HUES6 (cell line): ENCODE measurements at regions not wholly inside any gene's neighbourhood (a gene's known extent, or its start where the extent isn't known, plus 50 kb on each side); places are given as distances from the start of the nearest gene placed in this dataset.
"Not testable (repeated sequence)": the region's sequence is repeated elsewhere in the genome, so short reads cannot be mapped to it uniquely, and the experiment has no call there.

Experiments
- H3K27ac ChIP-seq: 2 replicates; pipeline ENCODE4 v1.7.0; 2013; ENCODE audit warnings: low read depth, mild to moderate bottlenecking, low read length, inconsistent platforms
- H3K27me3 ChIP-seq: 2 replicates; pipeline ENCODE4 v1.6.1; 2013; ENCODE audit warnings: low read length; ENCODE audit not compliant: control insufficient read depth, insufficient read depth
- H3K36me3 ChIP-seq: 2 replicates; pipeline ENCODE4 v1.6.1; 2013; ENCODE audit warnings: low read length; ENCODE audit not compliant: control insufficient read depth, insufficient read depth
- H3K4me1 ChIP-seq: 2 replicates; pipeline ENCODE4 v1.6.1; 2013; ENCODE audit warnings: low read length; ENCODE audit not compliant: control insufficient read depth, insufficient read depth
- H3K4me3 ChIP-seq: 2 replicates; pipeline ENCODE4 v1.5.1; 2013; ENCODE audit warnings: low read depth, low read length
- H3K9ac ChIP-seq: one replicate; pipeline ENCODE4 v1.6.1; 2013; ENCODE audit warnings: mild to moderate bottlenecking, low read length
- H3K9me3 ChIP-seq: 2 replicates; pipeline ENCODE4 v1.6.1; 2013; ENCODE audit warnings: low read depth, low read length; ENCODE audit not compliant: control insufficient read depth, insufficient read depth

- Histone ChIP-seq H3K27ac (no peak overlapping the region), H3K27me3 (no peaks in the 10 kb centered on the region), H3K9ac (no peak overlapping the region), H3K4me3 (no peak overlapping the region), H3K36me3 (no peaks in the 10 kb centered on the region), H3K9me3 (no peaks in the 10 kb centered on the region), H3K4me1 (no peaks in the 10 kb centered on the region)
Measured at GRCh38 chr7:122248472-122248871, 56.1 kb downstream of the FEZF1 start.

DNA sequence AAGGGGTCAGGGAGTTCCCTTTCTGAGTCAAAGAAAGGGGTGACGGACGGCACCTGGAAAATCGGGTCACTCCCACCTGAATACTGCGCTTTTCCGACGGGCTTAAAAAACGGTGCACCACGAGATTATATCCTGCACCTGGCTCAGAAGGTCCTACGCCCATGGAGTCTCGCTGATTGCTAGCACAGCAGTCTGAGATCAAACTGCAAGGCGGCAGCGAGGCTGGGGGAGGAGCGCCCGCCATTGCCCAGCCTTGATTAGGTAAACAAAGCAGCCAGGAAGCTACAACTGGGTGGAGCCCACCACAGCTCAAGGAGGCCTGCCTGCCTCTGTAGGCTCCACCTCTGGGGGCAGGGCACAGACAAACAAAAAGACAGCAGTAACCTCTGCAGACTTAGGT, 65.8 kb downstream of the FEZF1 start:
- not testable (repeated sequence) for H3K9me3 ChIP-seq, H3K4me1 ChIP-seq, H3K36me3 ChIP-seq, H3K9ac ChIP-seq, H3K27ac ChIP-seq, H3K4me3 ChIP-seq, H3K27me3 ChIP-seq

- H3K27ac ChIP-seq, H3K27me3 ChIP-seq, H3K4me1 ChIP-seq, H3K36me3 ChIP-seq, H3K9me3 ChIP-seq: not testable (repeated sequence)
- H3K4me3 ChIP-seq: peak overlapping the region; percentile 56
- peak overlapping the region; percentile 69 for H3K9ac ChIP-seq
Measured at GRCh38 chr7:122238297-122238696, 66.3 kb downstream of the FEZF1 start.

DNA sequence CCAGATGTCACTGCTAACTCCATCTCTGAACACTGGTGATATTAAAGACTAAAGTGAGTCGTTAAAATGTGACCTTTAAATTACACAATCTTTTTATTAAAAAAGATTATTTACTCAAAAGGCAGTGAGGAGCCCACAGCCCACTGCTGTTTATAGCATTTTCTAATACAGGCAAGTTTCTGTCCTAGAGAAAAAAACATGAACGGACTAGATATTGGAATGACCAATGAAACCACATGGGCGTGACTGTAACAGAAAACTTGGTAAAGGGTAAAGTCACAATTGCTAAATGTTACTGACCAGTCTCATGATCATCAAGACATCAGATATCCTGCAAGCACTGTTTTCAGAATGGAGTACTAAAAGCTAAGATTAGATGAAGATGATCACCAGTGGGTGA, 78.7 kb downstream of the FEZF1 start:
- Histone ChIP-seq H3K4me3 (no peak overlapping the region), H3K36me3 (no peaks in the 10 kb centered on the region), H3K27ac (no peak overlapping the region), H3K4me1 (0 out of 2 replicates have a peak, but pooled peaks cover 3% of the 10 kb centered on the region), H3K27me3 (no peaks in the 10 kb centered on the region), H3K9ac (no peak overlapping the region), H3K9me3 (no peaks in the 10 kb centered on the region)

- Histone ChIP-seq H3K9ac (no peak overlapping the region), H3K9me3 (no peaks in the 10 kb centered on the region), H3K4me3 (no peak overlapping the region)
Measured at GRCh38 chr7:122219253-122219865, 75.3 kb upstream of the AASS start.

DNA sequence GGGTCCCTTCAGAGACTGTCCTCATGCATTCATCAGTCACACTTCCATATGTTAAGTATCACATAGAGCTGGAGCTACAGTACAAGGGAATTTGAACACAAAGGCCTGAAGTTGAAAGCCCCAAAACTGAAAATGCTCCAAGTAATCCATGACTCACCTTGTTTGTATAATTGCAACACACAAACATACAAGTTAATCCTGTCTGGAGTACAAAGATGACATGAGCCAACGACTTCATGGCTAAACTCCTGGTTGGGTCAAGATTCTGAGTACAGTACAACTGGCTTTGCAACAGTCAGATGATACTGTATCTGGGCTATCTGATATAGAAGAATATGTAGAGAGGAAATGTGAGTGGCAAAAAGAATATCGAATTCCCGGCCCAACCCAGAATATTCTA, 73.1 kb upstream of the AASS start:
- no peaks in the 10 kb centered on the region for H3K27me3 ChIP-seq
- H3K4me1 ChIP-seq: no peaks in the 10 kb centered on the region
- no peak overlapping the region for H3K9ac ChIP-seq
- no peaks in the 10 kb centered on the region for H3K36me3 ChIP-seq
- no peak overlapping the region for H3K27ac ChIP-seq
- H3K9me3 ChIP-seq: no peaks in the 10 kb centered on the region
- no peak overlapping the region for H3K4me3 ChIP-seq

More at GRCh38 chr7:122219253-122219865, 75.3 kb upstream of the AASS start:
- Histone ChIP-seq H3K36me3 (no peaks in the 10 kb centered on the region), H3K27me3 (no peaks in the 10 kb centered on the region), H3K4me1 (no peaks in the 10 kb centered on the region), H3K27ac (no peak overlapping the region)

- H3K9me3 ChIP-seq: peaks cover 4% of the 10 kb centered on the region; the same call in 1 of the 2 replicates
- no peak overlapping the region for H3K27ac ChIP-seq
- H3K4me1 ChIP-seq: no peaks in the 10 kb centered on the region
- H3K36me3 ChIP-seq: no peaks in the 10 kb centered on the region
- no peak overlapping the region for H3K9ac ChIP-seq
- no peaks in the 10 kb centered on the region for H3K27me3 ChIP-seq
- no peak overlapping the region for H3K4me3 ChIP-seq
Measured at GRCh38 chr7:122212754-122213153, 68.7 kb upstream of the AASS start.

DNA sequence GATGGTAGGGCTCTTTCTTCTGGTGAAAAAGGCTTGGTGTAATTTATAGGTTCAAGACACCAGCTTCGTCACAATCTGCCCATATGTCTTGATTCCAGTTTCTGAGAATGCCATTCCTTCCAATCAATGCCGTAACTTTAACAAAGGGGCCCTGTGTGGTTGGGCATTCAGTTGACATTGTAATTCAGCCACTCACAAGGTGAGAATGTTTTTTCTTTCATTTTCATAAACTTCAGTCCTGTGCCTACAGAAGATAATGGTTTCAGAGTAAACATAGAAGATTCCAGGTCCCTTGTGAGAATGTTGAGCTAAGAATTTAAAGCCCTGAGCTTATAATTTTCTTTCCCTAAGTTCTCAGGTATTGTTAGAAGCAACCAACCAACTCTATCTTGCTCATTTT, 67.3 kb upstream of the AASS start:
- no peaks in the 10 kb centered on the region for H3K36me3 ChIP-seq
- H3K9ac ChIP-seq: no peak overlapping the region

GRCh38 chr7:122206985-122207384, 62.9 kb upstream of the AASS start:
- Histone ChIP-seq H3K4me3 (no peak overlapping the region), H3K9ac (no peak overlapping the region)

More for the DNA sequence above, 67.3 kb upstream of the AASS start:
- Histone ChIP-seq H3K9me3 (peaks cover 14% of the 10 kb centered on the region), H3K4me1 (no peaks in the 10 kb centered on the region), H3K27ac (no peak overlapping the region), H3K4me3 (no peak overlapping the region), H3K27me3 (no peaks in the 10 kb centered on the region)

GRCh38 chr7:122203814-122204213, 59.8 kb upstream of the AASS start:
- H3K36me3 ChIP-seq: no peaks in the 10 kb centered on the region
- no peak overlapping the region for H3K9ac ChIP-seq
- no peak overlapping the region for H3K4me3 ChIP-seq
- no peaks in the 10 kb centered on the region for H3K27me3 ChIP-seq
- H3K9me3 ChIP-seq: peaks cover 14% of the 10 kb centered on the region
- no peak overlapping the region for H3K27ac ChIP-seq
- H3K4me1 ChIP-seq: no peaks in the 10 kb centered on the region

More at GRCh38 chr7:122206985-122207384, 62.9 kb upstream of the AASS start:
- H3K27ac ChIP-seq: no peak overlapping the region
- H3K36me3 ChIP-seq: no peaks in the 10 kb centered on the region
- H3K4me1 ChIP-seq: no peaks in the 10 kb centered on the region
- H3K9me3 ChIP-seq: peaks cover 14% of the 10 kb centered on the region
- no peaks in the 10 kb centered on the region for H3K27me3 ChIP-seq

DNA sequence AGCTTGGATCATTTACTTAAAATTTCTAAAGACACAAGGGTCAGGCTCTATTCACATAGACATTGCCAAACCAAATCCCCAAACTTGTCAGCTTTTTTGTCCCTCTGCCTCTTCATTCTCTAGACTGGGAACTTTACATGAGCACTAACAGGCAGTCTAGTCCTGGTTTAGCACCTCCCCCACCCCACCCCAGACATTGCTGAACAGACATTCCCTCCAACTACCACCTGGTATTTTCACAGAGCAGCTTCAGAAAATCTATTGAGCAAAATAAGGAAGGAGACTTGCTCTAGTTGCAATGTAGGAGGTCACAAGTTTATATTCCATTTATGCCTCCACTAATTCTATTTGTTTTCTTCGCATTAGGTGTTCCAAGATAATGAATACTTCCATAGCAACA, 56.8 kb upstream of the AASS start:
- Histone ChIP-seq H3K27me3 (no peaks in the 10 kb centered on the region), H3K4me3 (no peak overlapping the region), H3K9me3 (no peaks in the 10 kb centered on the region), H3K36me3 (no peaks in the 10 kb centered on the region), H3K9ac (no peak overlapping the region), H3K27ac (no peak overlapping the region), H3K4me1 (no peaks in the 10 kb centered on the region)

DNA sequence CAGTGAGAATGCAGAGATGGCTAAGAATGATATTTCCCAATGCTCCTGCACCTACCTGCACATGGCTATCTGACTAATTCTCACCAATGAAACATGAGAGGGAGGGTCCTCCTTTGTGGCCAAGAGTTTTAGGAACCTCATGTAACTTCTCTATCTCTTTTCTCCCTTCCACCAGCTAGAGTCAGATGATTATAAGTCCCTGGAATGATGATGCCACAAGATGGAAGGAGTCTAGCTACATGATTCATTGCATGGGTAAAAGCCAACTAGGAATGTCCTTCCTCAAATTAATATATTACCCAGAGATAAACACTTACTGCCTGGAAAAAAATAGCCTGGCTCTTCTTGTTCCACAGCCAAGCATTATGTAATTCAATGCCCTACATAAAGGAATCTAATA, 55.1 kb upstream of the AASS start:
- no peaks in the 10 kb centered on the region for H3K4me1 ChIP-seq
- H3K4me3 ChIP-seq: no peak overlapping the region
- H3K9me3 ChIP-seq: no peaks in the 10 kb centered on the region
- no peaks in the 10 kb centered on the region for H3K36me3 ChIP-seq
- H3K9ac ChIP-seq: no peak overlapping the region
- H3K27ac ChIP-seq: no peak overlapping the region
- no peaks in the 10 kb centered on the region for H3K27me3 ChIP-seq
